Ishikawa (cell line): ENCODE measurements at regions not wholly inside any gene's neighbourhood (a gene's known extent, or its start where the extent isn't known, plus 50 kb on each side); places are given as distances from the start of the nearest gene placed in this dataset.

Source experiments
- CEBPB ChIP-seq: IDR thresholded peaks from 2 replicates; pipeline ENCODE4 v1.6.1; 2012
- CREB1 ChIP-seq: IDR thresholded peaks from 2 replicates; pipeline ENCODE4 v1.6.1; 2012; ENCODE audit warnings: low read depth
- EGR1 ChIP-seq: IDR thresholded peaks from 2 replicates; pipeline ENCODE4 v1.6.1; 2012
- EP300 ChIP-seq: IDR thresholded peaks from 2 replicates; pipeline ENCODE4 v1.6.1; 2012; ENCODE audit warnings: borderline replicate concordance
- FOXM1 ChIP-seq: IDR thresholded peaks from 2 replicates; pipeline ENCODE4 v1.6.1; 2012; ENCODE audit warnings: low read depth, borderline replicate concordance
- NFIC ChIP-seq: IDR thresholded peaks from 2 replicates; pipeline ENCODE4 v1.6.1; 2012
- RAD21 ChIP-seq: IDR thresholded peaks from 2 replicates; pipeline ENCODE4 v1.6.1; 2012; ENCODE audit warnings: low read depth
- TAF1 ChIP-seq: IDR thresholded peaks from 2 replicates; pipeline ENCODE4 v1.6.1; 2012; ENCODE audit warnings: low read depth, mild to moderate bottlenecking
- TCF12 ChIP-seq: IDR thresholded peaks from 2 replicates; pipeline ENCODE4 v1.6.1; 2012; ENCODE audit warnings: low read depth
- TEAD4 ChIP-seq: IDR thresholded peaks from 2 replicates; pipeline ENCODE4 v1.6.1; 2012
- YY1 ChIP-seq: IDR thresholded peaks from 2 replicates; pipeline ENCODE4 v1.6.1; 2012; ENCODE audit warnings: low read depth
- ZBTB7A ChIP-seq: IDR thresholded peaks from 2 replicates; pipeline ENCODE4 v1.6.1; 2012; ENCODE audit warnings: low read depth
- TF ChIP-seq, protein P1 (sequence below): IDR thresholded peaks from 2 replicates; pipeline ENCODE4 v1.6.1; 2012; ENCODE audit warnings: low read depth, mild to moderate bottlenecking
- TF ChIP-seq, protein P2 (sequence below): IDR thresholded peaks from 2 replicates; pipeline ENCODE4 v1.6.1; 2012
- TF ChIP-seq, protein P3 (sequence below): IDR thresholded peaks from 2 replicates; pipeline ENCODE4 v1.6.1; 2012

DNA sequence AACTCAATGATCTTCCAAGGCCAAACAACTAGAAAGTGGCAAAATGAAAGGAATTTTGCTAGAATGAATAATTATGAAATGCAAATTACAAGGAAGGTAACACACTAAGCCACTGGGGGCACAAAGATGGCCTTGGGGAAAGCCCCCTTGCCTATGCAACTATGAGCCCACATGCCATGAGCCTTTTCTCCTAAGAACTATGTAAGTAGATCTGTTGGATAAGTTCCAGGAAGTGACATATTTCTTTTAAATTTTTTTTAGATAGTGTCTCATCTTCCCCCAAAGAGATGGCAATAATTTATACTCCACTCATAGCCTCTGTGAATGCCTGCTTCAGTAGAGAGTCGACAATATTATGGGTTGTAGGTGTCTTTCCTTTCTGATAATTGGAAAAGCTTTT lies 257.8 kb downstream of the AUH start:
- no peak for TF ChIP-seq TEAD4
- no peak for TF ChIP-seq NFIC
- no peak for TF ChIP-seq EP300
- no peak for TF ChIP-seq YY1
- TF ChIP-seq CEBPB, result no peak
- TF ChIP-seq TAF1, result no peak
- TF ChIP-seq, protein P1, sequence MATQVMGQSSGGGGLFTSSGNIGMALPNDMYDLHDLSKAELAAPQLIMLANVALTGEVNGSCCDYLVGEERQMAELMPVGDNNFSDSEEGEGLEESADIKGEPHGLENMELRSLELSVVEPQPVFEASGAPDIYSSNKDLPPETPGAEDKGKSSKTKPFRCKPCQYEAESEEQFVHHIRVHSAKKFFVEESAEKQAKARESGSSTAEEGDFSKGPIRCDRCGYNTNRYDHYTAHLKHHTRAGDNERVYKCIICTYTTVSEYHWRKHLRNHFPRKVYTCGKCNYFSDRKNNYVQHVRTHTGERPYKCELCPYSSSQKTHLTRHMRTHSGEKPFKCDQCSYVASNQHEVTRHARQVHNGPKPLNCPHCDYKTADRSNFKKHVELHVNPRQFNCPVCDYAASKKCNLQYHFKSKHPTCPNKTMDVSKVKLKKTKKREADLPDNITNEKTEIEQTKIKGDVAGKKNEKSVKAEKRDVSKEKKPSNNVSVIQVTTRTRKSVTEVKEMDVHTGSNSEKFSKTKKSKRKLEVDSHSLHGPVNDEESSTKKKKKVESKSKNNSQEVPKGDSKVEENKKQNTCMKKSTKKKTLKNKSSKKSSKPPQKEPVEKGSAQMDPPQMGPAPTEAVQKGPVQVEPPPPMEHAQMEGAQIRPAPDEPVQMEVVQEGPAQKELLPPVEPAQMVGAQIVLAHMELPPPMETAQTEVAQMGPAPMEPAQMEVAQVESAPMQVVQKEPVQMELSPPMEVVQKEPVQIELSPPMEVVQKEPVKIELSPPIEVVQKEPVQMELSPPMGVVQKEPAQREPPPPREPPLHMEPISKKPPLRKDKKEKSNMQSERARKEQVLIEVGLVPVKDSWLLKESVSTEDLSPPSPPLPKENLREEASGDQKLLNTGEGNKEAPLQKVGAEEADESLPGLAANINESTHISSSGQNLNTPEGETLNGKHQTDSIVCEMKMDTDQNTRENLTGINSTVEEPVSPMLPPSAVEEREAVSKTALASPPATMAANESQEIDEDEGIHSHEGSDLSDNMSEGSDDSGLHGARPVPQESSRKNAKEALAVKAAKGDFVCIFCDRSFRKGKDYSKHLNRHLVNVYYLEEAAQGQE, result no peak
- TF ChIP-seq EGR1, result no peak
- TF ChIP-seq, protein P2, sequence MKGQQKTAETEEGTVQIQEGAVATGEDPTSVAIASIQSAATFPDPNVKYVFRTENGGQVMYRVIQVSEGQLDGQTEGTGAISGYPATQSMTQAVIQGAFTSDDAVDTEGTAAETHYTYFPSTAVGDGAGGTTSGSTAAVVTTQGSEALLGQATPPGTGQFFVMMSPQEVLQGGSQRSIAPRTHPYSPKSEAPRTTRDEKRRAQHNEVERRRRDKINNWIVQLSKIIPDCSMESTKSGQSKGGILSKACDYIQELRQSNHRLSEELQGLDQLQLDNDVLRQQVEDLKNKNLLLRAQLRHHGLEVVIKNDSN, result no peak

DNA sequence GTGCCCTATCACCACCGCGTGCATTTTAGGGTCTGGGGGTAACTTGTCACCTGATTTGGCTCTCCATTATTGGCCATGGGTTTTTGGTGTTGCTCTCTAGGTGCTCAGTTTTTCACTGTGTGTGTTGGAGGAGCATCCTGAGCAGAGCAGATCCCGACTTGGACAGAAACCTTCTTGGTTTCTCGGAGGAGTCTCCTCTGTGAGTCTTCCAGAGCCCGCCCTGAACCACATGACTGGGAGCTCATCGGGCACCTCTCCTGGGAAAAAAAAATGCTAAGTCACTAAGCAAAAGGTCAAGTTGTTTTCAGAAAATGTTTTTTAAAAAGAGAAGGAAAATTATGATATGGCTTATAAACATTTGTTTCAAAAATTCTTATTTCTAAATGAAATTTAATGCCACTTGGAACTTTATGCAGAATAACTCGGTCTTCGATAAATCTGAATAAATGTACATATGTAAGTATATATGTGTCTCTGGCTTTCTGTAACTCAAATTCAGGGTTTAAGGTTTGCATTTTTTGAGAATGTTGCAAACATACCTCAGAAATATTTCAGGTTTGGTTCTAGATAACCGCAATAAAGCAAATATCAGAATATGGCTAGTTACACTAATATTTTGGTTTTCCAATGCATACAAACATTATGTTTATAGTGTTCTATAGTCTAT lies 255.2 kb downstream of the AUH start:
- TF ChIP-seq TCF12 (no peak), RAD21 (no peak), CREB1 (no peak), NFIC (no peak), YY1 (no peak), TAF1 (no peak), EP300 (no peak), FOXM1 (no peak)
- TF ChIP-seq, protein P2, result no peak
- TF ChIP-seq, protein P1, result no peak

DNA sequence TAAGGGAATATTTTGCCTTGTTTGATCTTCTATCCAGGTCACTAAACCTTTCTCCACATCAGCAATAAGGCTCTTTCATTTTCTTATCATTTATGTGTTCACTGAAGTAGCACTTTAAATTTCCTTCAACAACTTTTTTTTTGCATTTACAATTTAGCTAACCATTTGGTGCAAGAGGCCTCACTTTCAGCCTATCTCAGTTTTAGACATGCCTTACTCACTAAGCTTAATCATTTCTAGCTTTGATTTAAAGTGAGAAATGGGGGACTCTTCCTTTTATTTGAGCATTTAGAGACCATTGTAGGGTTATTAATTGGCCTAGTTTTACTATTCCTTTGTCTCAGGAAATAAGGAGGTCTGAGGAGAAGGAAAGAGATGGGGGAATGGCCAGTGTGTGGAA lies 250.5 kb downstream of the AUH start:
- TF ChIP-seq CREB1, result no peak
- TF ChIP-seq YY1, result no peak
- no peak for TF ChIP-seq FOXM1
- TF ChIP-seq EGR1, result no peak

- TF ChIP-seq, protein P3, sequence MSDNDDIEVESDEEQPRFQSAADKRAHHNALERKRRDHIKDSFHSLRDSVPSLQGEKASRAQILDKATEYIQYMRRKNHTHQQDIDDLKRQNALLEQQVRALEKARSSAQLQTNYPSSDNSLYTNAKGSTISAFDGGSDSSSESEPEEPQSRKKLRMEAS, result no peak
- TF ChIP-seq CEBPB (no peak), EGR1 (no peak), TEAD4 (no peak), TAF1 (no peak), RAD21 (no peak), FOXM1 (no peak), YY1 (no peak), NFIC (no peak), ZBTB7A (no peak), CREB1 (no peak), TCF12 (no peak), EP300 (no peak)
- TF ChIP-seq, protein P2, result no peak
- TF ChIP-seq, protein P1, result no peak
Measured at GRCh38 chr9:91111876-91112275, 249.8 kb downstream of the AUH start.

- TF ChIP-seq EGR1 (no peak), TCF12 (no peak), TEAD4 (no peak), NFIC (no peak), YY1 (no peak), CEBPB (no peak), RAD21 (no peak), EP300 (no peak), TAF1 (no peak), CREB1 (no peak), FOXM1 (no peak), ZBTB7A (no peak)
- TF ChIP-seq, protein P2, result no peak
- TF ChIP-seq, protein P1, result no peak
- TF ChIP-seq, protein P3, result no peak
Measured at GRCh38 chr9:91113016-91113415, 248.7 kb downstream of the AUH start.
